Tibial nerve (tissue), 4 donors: ENCODE measurements at regions not wholly inside any gene's neighbourhood (a gene's known extent, or its start where the extent isn't known, plus 50 kb on each side); places are given as distances from the start of the nearest gene placed in this dataset.

Experiments used
- CTCF ChIP-seq, 5 experiments: fragments of 200-600 bp in 3 of 5; fragments of 450-650 bp in 2 of 5; sonication (generic) in 3 of 5; IDR thresholded peaks; one replicate each; pipeline ENCODE4 v1.5.1; 2016 to 2019; ENCODE audit warnings: antibody characterized with exemption in 5 of 5, mild to moderate bottlenecking in 3 of 5, moderate library complexity in 2 of 5
- EP300 ChIP-seq, 2 donors: sonication (generic); formaldehyde crosslinking; IDR thresholded peaks; one replicate each; pipeline ENCODE4 v1.6.1; 2017; ENCODE audit warnings: antibody characterized with exemption in 2 of 2, mild to moderate bottlenecking in 1 of 2
- POLR2A ChIP-seq, 2 donors: fragments of 450-650 bp; IDR thresholded peaks; one replicate each; pipeline ENCODE4 v1.6.1; 2017; ENCODE audit warnings: antibody characterized with exemption in 2 of 2, mild to moderate bottlenecking in 2 of 2, moderate library complexity in 2 of 2

- no peak for TF ChIP-seq POLR2A (IDR thresholded peaks at IDR 0.05)
- no peak for TF ChIP-seq CTCF (IDR thresholded peaks at IDR 0.05)
- no peak for TF ChIP-seq EP300 (IDR thresholded peaks at IDR 0.05)
Observed at GRCh38 chr2:223511168-223511567, 91.0 kb downstream of the SCG2 start.
